Endothelial cell (in vitro differentiated cells): ENCODE measurements at regions not wholly inside any gene's neighbourhood (a gene's known extent, or its start where the extent isn't known, plus 50 kb on each side); places are given as distances from the start of the nearest gene placed in this dataset.

Source experiments
- DNase-seq: peaks from one replicate; pipeline ENCODE4 v3.0.0; 2021; ENCODE audit warnings: low spot score
- H3K27ac Mint-ChIP-seq: one replicate; pipeline ENCODE4 v1.8.0; 2021; ENCODE audit warnings: mixed read lengths, inconsistent platforms; ENCODE audit not compliant: unreplicated experiment
- H3K27me3 Mint-ChIP-seq: one replicate; pipeline ENCODE4 v1.8.0; 2021; ENCODE audit warnings: mild to moderate bottlenecking, moderate library complexity, mixed read lengths, inconsistent platforms; ENCODE audit not compliant: unreplicated experiment
- H3K36me3 Mint-ChIP-seq: one replicate; pipeline ENCODE4 v1.8.0; 2021; ENCODE audit warnings: mild to moderate bottlenecking, low read depth, mixed read lengths, inconsistent platforms; ENCODE audit not compliant: unreplicated experiment
- H3K4me1 Mint-ChIP-seq: one replicate; pipeline ENCODE4 v1.8.0; 2021; ENCODE audit warnings: mild to moderate bottlenecking, mixed read lengths, inconsistent platforms; ENCODE audit not compliant: unreplicated experiment
- H3K4me3 Mint-ChIP-seq: one replicate; pipeline ENCODE4 v1.8.0; 2021; ENCODE audit warnings: mild to moderate bottlenecking, mixed read lengths, inconsistent platforms; ENCODE audit not compliant: unreplicated experiment
- H3K9me3 Mint-ChIP-seq: one replicate; pipeline ENCODE4 v1.8.0; 2021; ENCODE audit warnings: mixed read lengths, inconsistent platforms; ENCODE audit not compliant: unreplicated experiment
- TF ChIP-seq, protein P1 (sequence below): fragments of 200-600 bp; sonication (generic); IDR thresholded peaks from one replicate; pipeline ENCODE4 v1.5.0; 2021; ENCODE audit warnings: antibody characterized with exemption; ENCODE audit not compliant: unreplicated experiment

DNA sequence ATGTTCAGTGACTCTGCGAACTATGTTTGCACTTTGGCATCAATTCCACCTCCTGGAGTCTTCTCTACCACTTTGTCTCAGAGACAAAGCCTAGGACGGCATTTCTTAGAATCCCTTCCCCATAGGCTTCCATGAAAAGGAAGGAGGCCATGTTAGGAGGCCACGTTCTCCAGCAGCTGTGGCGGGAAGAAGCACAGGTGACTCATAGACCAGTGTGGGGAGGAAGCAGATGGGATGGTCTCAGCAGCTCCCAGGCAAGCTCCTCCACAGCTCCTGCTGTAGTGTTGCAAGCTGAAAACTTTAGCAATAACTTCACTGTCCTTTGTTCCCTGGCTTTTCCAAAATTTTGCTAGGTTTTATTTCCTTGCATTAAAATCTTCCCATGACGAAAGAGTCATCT, 781.3 kb upstream of the ID2 start:
- no peak overlapping the region for H3K27ac Mint-ChIP-seq
- TF ChIP-seq, protein P1, sequence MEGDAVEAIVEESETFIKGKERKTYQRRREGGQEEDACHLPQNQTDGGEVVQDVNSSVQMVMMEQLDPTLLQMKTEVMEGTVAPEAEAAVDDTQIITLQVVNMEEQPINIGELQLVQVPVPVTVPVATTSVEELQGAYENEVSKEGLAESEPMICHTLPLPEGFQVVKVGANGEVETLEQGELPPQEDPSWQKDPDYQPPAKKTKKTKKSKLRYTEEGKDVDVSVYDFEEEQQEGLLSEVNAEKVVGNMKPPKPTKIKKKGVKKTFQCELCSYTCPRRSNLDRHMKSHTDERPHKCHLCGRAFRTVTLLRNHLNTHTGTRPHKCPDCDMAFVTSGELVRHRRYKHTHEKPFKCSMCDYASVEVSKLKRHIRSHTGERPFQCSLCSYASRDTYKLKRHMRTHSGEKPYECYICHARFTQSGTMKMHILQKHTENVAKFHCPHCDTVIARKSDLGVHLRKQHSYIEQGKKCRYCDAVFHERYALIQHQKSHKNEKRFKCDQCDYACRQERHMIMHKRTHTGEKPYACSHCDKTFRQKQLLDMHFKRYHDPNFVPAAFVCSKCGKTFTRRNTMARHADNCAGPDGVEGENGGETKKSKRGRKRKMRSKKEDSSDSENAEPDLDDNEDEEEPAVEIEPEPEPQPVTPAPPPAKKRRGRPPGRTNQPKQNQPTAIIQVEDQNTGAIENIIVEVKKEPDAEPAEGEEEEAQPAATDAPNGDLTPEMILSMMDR = no peak
- peaks cover 17% of the 10 kb centered on the region for H3K4me1 Mint-ChIP-seq
- DNase-seq = no peak
- H3K36me3 Mint-ChIP-seq = peaks cover 12% of the 10 kb centered on the region
- peaks cover 4% of the 10 kb centered on the region for H3K27me3 Mint-ChIP-seq
- H3K9me3 Mint-ChIP-seq = peaks cover 4% of the 10 kb centered on the region
- H3K4me3 Mint-ChIP-seq = no peak overlapping the region

- Mint-ChIP-seq H3K9me3 (peaks cover 4% of the 10 kb centered on the region), H3K4me1 (peaks cover 17% of the 10 kb centered on the region), H3K4me3 (no peak overlapping the region), H3K27ac (no peak overlapping the region), H3K36me3 (peaks cover 12% of the 10 kb centered on the region), H3K27me3 (peaks cover 4% of the 10 kb centered on the region)
- no peak for DNase-seq
- TF ChIP-seq, protein P1 = no peak
Observed at GRCh38 chr2:7902251-7902765, 779.5 kb upstream of the ID2 start.

GRCh38 chr2:7904319-7904718, 777.5 kb upstream of the ID2 start:
- DNase-seq = no peak
- TF ChIP-seq, protein P1 = no peak
- peaks cover 6% of the 10 kb centered on the region for H3K27me3 Mint-ChIP-seq
- no peak overlapping the region for H3K4me3 Mint-ChIP-seq
- no peak overlapping the region for H3K27ac Mint-ChIP-seq
- peaks cover 14% of the 10 kb centered on the region for H3K4me1 Mint-ChIP-seq
- H3K36me3 Mint-ChIP-seq = peaks cover 16% of the 10 kb centered on the region
- peaks cover 4% of the 10 kb centered on the region for H3K9me3 Mint-ChIP-seq

- TF ChIP-seq, protein P1 = no peak
- Mint-ChIP-seq H3K9me3 (peaks cover 4% of the 10 kb centered on the region), H3K4me3 (no peak overlapping the region), H3K27ac (no peak overlapping the region), H3K36me3 (peaks cover 16% of the 10 kb centered on the region), H3K4me1 (peaks cover 3% of the 10 kb centered on the region), H3K27me3 (peaks cover 9% of the 10 kb centered on the region)
- DNase-seq = no peak
Observed at GRCh38 chr2:7905756-7906155, 776.1 kb upstream of the ID2 start.

GRCh38 chr2:7906431-7906830, 775.4 kb upstream of the ID2 start:
- DNase-seq = no peak
- Mint-ChIP-seq H3K27me3 (peaks cover 7% of the 10 kb centered on the region), H3K9me3 (peaks cover 4% of the 10 kb centered on the region), H3K36me3 (peaks cover 16% of the 10 kb centered on the region), H3K4me1 (peaks cover 3% of the 10 kb centered on the region), H3K27ac (no peak overlapping the region), H3K4me3 (no peak overlapping the region)
- TF ChIP-seq, protein P1 = no peak
